NCI-H1436 (cell line): ENCODE measurements at regions not wholly inside any gene's neighbourhood (a gene's known extent, or its start where the extent isn't known, plus 50 kb on each side); places are given as distances from the start of the nearest gene placed in this dataset.

Experiments used
- DNase-seq: peaks from one replicate; lab custom pipeline; 2025; lab: John Stamatoyannopoulos, UW

DNA sequence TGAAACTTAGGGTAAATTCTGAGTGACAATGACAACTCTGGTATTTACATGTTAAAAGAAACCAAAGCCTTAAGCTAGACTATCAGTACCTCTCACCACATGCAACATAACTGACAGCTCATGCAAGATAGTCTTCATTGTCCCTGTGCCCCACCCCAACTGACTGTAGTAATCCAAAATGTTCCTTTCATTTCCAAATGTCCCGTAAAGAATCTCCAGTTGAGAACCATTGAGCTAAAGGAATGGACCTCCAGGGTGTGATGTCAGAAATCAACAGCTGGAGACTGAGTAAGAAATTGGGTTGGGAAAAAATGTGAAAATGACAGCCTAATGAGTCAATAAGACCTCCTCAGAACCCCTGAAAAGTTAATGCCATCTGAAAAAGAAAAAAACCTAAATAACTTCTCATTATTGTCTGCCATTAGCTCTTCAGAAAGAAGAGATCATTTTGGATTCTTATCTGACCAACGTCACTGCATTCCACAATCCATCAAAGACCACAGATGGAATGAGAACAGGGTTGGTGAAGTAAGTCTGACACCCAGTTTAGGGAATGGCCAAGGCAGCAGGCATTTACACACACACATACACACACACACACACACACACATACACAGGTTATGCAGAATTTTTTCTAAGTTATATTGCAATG is 51.7 kb upstream of the ACVR2A start:
- DNase-seq = no peak

DNA sequence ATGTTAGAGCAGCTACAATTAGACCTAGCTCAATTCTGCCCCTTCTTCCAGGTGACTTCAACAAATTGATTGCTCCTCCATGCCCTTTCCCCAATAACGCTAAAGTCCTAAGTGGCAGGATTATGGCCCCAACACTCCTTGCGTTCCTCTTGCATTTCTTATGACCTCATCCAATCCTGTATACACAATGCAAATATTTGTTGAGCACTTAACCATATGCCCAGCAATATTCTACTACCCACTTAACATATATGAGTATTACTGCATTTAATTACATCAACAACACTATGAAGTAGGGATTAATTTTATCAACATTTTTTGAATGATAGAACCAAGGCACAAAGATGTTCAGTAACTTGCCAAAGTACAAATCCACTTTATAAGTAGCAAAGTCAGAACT is 54.2 kb upstream of the ACVR2A start:
- no peak for DNase-seq

- no peak for DNase-seq
Observed at GRCh38 chr2:147789720-147790119, 55.1 kb upstream of the ACVR2A start.

GRCh38 chr2:147789287-147789686 is 55.5 kb upstream of the ACVR2A start:
- no peak for DNase-seq

- DNase-seq = peak; percentile 8
Observed at GRCh38 chr2:147782141-147782930, 62.5 kb upstream of the ACVR2A start.

GRCh38 chr2:147779440-147779839 is 65.4 kb upstream of the ACVR2A start:
- DNase-seq = no peak

DNA sequence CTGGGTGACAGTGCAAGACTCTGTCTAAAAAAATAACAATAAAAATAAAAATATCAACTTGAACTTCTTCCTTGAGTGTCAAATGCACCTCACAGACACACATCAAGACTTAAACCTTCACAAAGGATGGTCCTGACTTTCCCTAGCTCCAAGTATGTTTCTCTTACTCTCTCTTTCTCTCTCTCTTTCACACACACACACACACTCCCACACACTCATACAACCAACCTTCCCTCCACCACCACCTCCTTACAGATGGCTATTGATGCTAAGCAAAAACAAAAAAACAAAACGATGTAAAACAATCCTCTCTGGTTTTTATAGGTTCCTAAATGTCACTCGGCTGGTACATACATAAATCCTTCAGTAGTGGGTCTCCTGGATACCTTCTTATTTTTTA is 67.4 kb upstream of the ACVR2A start:
- no peak for DNase-seq

GRCh38 chr2:147774805-147775204 is 70.0 kb upstream of the ACVR2A start:
- DNase-seq = no peak

DNA sequence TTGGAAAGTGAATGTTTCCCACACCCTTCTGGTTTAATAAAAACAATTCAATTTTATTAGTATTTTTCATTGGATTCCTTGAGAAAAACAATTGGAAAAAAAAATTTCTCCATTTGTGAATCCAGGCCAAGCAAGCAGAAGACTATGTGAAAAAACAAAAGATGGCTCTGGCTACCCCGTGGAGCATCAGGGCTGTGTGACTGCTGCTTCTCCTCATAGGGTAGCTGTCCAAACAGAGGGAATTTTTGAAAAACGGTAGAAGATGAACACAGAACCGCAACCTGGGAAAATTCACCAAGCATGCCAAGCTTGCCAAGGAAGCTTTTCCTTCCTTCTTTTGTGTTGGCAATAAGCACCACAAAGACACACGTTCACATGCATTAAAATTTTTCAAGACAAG is 71.3 kb upstream of the ACVR2A start:
- DNase-seq = no peak

- no peak for DNase-seq
Observed at GRCh38 chr2:147772781-147773180, 72.0 kb upstream of the ACVR2A start.

GRCh38 chr2:147763861-147764260 is 81.0 kb upstream of the ACVR2A start:
- no peak for DNase-seq

DNA sequence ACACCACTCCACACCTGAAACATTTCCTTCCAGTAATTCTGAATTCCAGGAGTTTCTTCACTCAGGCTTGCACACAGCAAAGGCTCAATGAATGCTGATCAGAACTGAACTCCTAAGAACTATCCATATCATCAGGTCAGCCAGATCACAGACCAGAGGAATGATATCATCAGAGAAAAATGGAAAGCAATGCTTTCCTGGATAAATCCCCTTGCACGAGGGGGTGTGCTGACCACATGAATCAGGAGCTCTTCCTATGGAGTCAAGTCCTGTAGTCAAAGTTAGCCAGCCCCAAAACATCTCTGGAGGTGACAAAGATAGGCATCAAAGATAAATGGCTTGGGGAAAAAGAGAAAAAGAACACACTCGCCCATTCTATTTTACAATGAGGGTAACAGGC is 83.8 kb upstream of the ACVR2A start:
- DNase-seq = no peak

DNA sequence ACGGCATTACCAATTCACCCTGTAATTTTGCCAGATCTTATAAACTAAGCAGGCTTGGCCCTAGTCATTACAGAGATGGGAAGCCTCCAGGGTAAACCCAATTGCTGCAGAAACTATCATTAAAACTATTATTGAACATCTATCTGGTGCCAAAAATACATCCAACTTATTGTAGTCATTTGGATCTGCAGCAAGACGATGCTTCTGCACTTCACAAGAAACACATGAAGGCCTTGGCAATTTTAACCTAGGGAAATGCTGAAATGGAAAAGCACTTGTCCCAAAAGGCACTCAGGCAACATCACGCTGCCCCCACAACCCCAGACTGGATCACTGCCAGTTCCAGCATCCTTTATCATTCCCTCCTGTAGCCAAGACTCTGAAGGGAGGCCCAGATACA is 85.3 kb upstream of the ACVR2A start:
- no peak for DNase-seq

DNA sequence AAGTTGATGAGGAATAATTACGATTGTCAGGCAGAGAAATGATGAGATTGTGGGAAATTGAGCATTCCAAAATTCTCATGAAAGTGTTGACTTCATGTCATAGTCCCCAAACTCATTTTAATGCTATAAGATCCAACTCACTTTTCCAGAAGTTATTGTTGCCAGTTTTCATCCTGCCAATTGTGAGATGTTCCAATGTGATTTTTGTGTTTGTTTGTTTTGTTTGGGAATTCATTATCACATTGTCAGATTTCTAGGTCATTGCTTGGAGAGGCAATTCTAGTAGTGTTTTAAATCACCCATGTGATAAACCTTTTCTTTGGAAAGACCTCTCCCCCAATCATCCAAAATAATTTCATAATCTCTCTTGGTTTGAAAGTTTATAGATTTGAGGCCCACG is 86.0 kb upstream of the ACVR2A start:
- DNase-seq = no peak

GRCh38 chr2:147756069-147756468 is 88.8 kb upstream of the ACVR2A start:
- no peak for DNase-seq

DNA sequence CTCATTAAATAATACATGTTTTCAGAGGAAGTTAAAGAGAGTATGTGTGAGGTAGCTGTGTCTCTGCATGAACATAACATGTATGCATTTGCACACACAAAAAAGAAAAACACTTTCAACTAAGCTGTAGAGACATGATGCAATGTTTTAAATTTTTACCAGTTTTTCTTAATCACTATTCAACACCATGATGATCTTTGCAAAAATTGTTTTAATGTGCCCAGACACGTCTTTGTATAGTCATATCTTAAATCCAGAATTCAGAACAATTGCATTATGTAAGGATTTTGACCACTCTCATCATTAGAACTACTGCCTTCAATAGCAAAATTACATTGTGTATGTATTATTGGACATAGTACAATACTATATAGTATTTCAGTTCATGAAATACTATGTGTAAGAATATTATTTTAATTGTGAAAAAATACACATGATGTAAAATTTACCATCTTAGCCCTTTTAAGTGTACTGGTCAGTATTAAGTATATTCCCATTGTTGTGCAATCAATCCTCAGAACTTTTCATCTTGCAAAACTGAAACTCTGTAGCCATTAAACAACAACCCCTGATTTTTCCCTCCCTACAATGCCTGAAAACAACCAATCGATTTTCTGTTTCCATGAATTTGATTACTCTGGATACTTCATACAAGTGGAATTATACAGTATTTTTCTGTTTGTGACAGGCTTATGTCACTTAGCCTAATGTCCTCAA is 104.5 kb upstream of the ACVR2A start:
- DNase-seq = no peak

- DNase-seq = no peak
Observed at GRCh38 chr2:147739508-147739907, 105.3 kb upstream of the ACVR2A start.

DNA sequence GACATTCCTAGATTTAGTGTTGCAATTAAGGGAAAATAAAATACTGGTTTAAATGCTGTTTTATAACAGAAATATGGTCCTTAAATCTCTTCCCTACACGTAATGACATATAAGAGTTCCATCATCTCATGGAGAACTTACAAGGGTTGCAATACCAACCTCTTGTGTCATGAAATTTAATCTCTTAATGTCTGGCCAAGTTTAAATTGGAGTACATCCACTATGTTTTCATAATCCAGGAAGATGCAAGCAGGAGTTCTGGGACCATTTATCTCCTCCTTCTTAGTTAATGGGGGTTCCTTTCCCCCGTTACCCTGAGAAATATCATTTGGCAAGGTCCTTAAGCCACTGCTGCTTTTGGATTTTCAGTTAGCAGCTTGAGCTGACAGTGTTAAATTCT is 126.0 kb upstream of the ACVR2A start:
- DNase-seq = no peak

- DNase-seq = no peak
Observed at GRCh38 chr2:147716906-147717305, 127.9 kb upstream of the ACVR2A start.

- DNase-seq = no peak
Observed at GRCh38 chr2:147715807-147716206, 129.0 kb upstream of the ACVR2A start.

- DNase-seq = no peak
Observed at GRCh38 chr2:147714582-147714981, 130.2 kb upstream of the ACVR2A start.

- no peak for DNase-seq
Observed at GRCh38 chr2:147713349-147713748, 131.5 kb upstream of the ACVR2A start.

DNA sequence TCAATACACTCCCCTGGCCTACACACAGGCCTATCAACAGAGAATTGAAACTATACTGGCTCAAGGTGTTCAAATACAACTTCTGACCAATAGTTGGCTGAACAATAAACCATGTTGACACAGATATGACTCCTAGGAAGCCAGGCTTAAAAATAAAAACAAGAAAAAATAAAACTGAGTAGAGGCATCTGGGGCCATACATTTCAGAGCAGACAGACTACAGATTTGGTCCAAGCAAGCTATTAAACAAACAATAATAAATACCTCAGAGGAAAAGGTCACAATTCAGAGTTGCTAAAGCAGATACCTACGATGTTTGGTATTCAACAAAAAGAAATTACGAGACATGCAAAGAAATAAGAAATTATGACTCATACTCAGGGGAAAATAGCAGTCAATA is 132.8 kb upstream of the ACVR2A start:
- DNase-seq = no peak
